ENCODE measurements at regions not wholly inside any gene's neighbourhood (a gene's known extent, or its start where the extent isn't known, plus 50 kb on each side); places are given as distances from the start of the nearest gene placed in this dataset.

DNA sequence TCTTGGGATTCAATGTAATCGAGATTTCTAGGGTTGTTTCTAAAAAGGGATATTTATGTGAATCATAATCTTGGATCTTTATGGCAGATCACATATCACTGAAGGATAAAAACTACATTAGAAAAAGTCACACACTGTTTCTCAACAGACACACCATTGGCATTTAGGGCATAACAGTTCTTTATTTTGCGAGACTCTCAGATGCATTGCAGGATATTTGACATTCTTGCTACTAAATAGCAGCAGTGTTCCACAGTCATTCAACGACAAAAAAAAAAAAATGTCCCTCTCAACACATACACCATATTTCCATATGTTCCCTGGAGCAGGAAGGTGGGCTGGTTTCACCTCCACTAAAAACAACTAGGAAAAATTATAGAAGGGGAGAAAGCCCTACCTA lies 243.4 kb upstream of the PCDH18 start:
- Mint-ChIP-seq H3K27me3 (ENCODE audit: low read depth) (no peaks in the 10 kb centered on the region), H3K27ac (ENCODE audit: unreplicated experiment) (no peak overlapping the region), H3K36me3 (ENCODE audit: low read depth) (no peaks in the 10 kb centered on the region), H3K4me1 (peaks cover 11% of the 10 kb centered on the region), H3K4me3 (no peak overlapping the region), H3K9me3 (peaks cover 3% of the 10 kb centered on the region)
- TF ChIP-seq, protein P1, sequence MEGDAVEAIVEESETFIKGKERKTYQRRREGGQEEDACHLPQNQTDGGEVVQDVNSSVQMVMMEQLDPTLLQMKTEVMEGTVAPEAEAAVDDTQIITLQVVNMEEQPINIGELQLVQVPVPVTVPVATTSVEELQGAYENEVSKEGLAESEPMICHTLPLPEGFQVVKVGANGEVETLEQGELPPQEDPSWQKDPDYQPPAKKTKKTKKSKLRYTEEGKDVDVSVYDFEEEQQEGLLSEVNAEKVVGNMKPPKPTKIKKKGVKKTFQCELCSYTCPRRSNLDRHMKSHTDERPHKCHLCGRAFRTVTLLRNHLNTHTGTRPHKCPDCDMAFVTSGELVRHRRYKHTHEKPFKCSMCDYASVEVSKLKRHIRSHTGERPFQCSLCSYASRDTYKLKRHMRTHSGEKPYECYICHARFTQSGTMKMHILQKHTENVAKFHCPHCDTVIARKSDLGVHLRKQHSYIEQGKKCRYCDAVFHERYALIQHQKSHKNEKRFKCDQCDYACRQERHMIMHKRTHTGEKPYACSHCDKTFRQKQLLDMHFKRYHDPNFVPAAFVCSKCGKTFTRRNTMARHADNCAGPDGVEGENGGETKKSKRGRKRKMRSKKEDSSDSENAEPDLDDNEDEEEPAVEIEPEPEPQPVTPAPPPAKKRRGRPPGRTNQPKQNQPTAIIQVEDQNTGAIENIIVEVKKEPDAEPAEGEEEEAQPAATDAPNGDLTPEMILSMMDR (conservative IDR thresholded peaks at IDR 0.05): no peak
- no peak for DNase-seq (ENCODE audit: low read depth, low spot score)

DNA sequence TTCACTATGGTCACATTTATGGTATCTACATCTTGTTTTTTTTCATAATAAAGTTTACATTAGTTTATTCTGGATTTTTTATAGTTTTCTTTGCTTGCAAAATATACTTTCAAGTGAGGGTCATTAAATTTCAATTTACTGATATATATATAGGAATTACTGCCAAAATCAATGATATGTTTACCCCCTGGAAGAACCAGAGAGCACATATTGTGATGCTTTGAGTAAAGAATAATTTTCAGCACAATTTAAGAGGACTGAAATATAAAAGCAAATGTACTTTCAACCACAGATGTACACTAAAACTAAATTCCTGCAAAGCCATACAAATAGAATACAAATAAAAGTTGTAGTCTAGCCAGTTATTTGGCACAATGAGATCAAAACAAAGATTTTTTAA lies 242.2 kb upstream of the PCDH18 start:
- Mint-ChIP-seq H3K27me3 (ENCODE audit: low read depth) (no peaks in the 10 kb centered on the region), H3K36me3 (ENCODE audit: low read depth) (no peaks in the 10 kb centered on the region), H3K4me1 (peaks cover 11% of the 10 kb centered on the region), H3K9me3 (peaks cover 7% of the 10 kb centered on the region), H3K27ac (ENCODE audit: unreplicated experiment) (no peak overlapping the region), H3K4me3 (no peak overlapping the region)
- TF ChIP-seq, protein P1 (conservative IDR thresholded peaks at IDR 0.05): no peak
- no peak for DNase-seq (ENCODE audit: low read depth, low spot score)

DNA sequence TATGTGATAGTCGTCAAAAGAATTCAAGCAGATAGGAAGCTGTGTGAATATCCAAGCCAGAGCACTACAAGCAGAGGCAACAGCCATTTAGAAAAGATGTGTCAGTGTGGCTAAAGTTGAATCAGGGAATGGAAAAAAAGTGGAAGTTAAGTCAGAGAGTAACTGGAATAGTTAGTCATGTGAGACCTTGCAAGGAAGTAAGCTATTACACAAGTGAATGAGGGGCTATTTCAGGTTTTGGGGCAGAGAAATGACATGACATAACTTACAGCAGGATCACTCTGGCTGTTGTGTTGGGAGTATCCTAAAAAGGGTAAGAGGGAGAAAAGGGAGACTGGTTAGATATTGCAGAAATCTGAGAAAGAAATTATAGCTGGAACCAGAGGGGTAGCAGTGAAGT lies 236.6 kb upstream of the PCDH18 start:
- Mint-ChIP-seq H3K36me3 (ENCODE audit: low read depth) (no peaks in the 10 kb centered on the region), H3K9me3 (peaks cover 7% of the 10 kb centered on the region), H3K4me3 (no peak overlapping the region), H3K27ac (ENCODE audit: unreplicated experiment) (no peak overlapping the region), H3K4me1 (no peaks in the 10 kb centered on the region), H3K27me3 (ENCODE audit: low read depth) (no peaks in the 10 kb centered on the region)
- TF ChIP-seq, protein P1 (conservative IDR thresholded peaks at IDR 0.05): no peak
- no peak for DNase-seq (ENCODE audit: low read depth, low spot score)

DNA sequence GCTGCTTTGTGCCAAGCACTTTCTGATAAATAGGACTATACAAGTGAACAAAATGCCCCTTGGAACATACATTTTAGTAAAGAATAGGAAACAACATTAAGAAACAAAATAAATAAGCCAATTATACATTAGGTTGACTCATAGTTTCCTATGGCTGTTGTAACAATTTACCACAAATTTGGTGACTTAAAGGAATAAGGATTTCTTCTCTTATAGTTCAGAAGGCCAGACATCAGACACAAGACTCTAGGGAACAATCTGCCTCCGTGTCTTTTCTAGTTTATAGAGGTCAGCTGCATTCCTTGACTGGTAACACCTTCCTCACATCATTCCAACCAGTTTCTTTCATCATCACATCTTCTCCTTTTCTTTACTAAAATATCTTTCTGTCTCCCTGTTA lies 235.9 kb upstream of the PCDH18 start:
- TF ChIP-seq, protein P1 (conservative IDR thresholded peaks at IDR 0.05): no peak
- H3K27ac Mint-ChIP-seq (ENCODE audit: unreplicated experiment): no peak overlapping the region
- no peak overlapping the region for H3K4me3 Mint-ChIP-seq
- H3K4me1 Mint-ChIP-seq: no peaks in the 10 kb centered on the region
- peaks cover 7% of the 10 kb centered on the region for H3K9me3 Mint-ChIP-seq
- H3K36me3 Mint-ChIP-seq (ENCODE audit: low read depth): no peaks in the 10 kb centered on the region
- no peaks in the 10 kb centered on the region for H3K27me3 Mint-ChIP-seq (ENCODE audit: low read depth)
- no peak for DNase-seq (ENCODE audit: low read depth, low spot score)

DNA sequence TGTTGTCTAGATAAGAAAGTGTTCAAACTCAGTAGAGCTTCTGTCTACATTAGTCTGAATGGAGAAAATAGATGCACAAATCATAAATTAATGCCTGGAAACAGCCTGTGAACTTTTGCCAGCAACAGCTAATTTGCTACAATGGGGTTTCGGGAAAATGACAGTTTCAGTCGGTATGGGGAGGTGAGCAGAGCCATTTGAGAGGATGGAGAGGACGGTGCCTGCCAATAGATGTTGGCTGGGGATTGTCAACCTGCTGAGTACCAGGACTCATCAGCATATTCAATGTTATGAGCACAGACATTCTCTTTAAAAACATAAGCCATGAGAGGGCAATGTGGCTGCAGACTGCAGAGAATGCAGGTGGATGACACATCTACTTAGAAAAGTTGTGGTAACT lies 230.3 kb upstream of the PCDH18 start:
- no peak for DNase-seq (ENCODE audit: low read depth, low spot score)
- Mint-ChIP-seq H3K36me3 (ENCODE audit: low read depth) (no peaks in the 10 kb centered on the region), H3K4me1 (peaks cover 6% of the 10 kb centered on the region), H3K4me3 (no peak overlapping the region), H3K27ac (ENCODE audit: unreplicated experiment) (no peak overlapping the region), H3K9me3 (no peaks in the 10 kb centered on the region), H3K27me3 (ENCODE audit: low read depth) (no peaks in the 10 kb centered on the region)
- TF ChIP-seq, protein P1 (conservative IDR thresholded peaks at IDR 0.05): no peak

Data from neural crest cell (in vitro differentiated cells).